ENCODE measurements at regions not wholly inside any gene's neighbourhood (a gene's known extent, or its start where the extent isn't known, plus 50 kb on each side); places are given as distances from the start of the nearest gene placed in this dataset.
"Not testable (repeated sequence)": the region's sequence is repeated elsewhere in the genome, so short reads cannot be mapped to it uniquely, and the experiment has no call there.

GRCh38 chr16:10250137-10250828, 68.1 kb upstream of the GRIN2A start:
- no peak for DNase-seq (ENCODE audit: low read depth)
- no peak overlapping the region for H3K4me3 ChIP-seq (ENCODE audit: low read depth, low read length)
- TF ChIP-seq CTCF (conservative IDR thresholded peaks at IDR 0.05; ENCODE audit: low read depth, low read length) = no peak

GRCh38 chr16:10252155-10252554, 69.9 kb upstream of the GRIN2A start:
- H3K4me3 ChIP-seq (ENCODE audit: low read depth, low read length) = no peak overlapping the region
- DNase-seq (ENCODE audit: low read depth) = no peak
- TF ChIP-seq CTCF (conservative IDR thresholded peaks at IDR 0.05; ENCODE audit: low read depth, low read length) = no peak

- no peak for TF ChIP-seq CTCF (conservative IDR thresholded peaks at IDR 0.05; ENCODE audit: low read depth, low read length)
- H3K4me3 ChIP-seq (ENCODE audit: low read depth, low read length) = no peak overlapping the region
- DNase-seq (ENCODE audit: low read depth) = no peak
Measured at GRCh38 chr16:10253409-10253808, 71.2 kb upstream of the GRIN2A start.

- no peak overlapping the region for H3K4me3 ChIP-seq (ENCODE audit: low read depth, low read length)
- TF ChIP-seq CTCF (conservative IDR thresholded peaks at IDR 0.05; ENCODE audit: low read depth, low read length) = no peak
- no peak for DNase-seq (ENCODE audit: low read depth)
Measured at GRCh38 chr16:10255728-10256127, 73.5 kb upstream of the GRIN2A start.

GRCh38 chr16:10256784-10257641, 74.8 kb upstream of the GRIN2A start:
- DNase-seq (ENCODE audit: low read depth) = no peak
- no peak overlapping the region for H3K4me3 ChIP-seq (ENCODE audit: low read depth, low read length)
- peak; percentile 58 for TF ChIP-seq CTCF (conservative IDR thresholded peaks at IDR 0.05; ENCODE audit: low read depth, low read length)

- not testable (repeated sequence) for DNase-seq (ENCODE audit: low read depth)
Measured at GRCh38 chr16:10257642-10258251, 75.5 kb upstream of the GRIN2A start.

GRCh38 chr16:10258930-10259603, 76.8 kb upstream of the GRIN2A start:
- not testable (repeated sequence) for H3K4me3 ChIP-seq (ENCODE audit: low read depth, low read length)
- DNase-seq (ENCODE audit: low read depth) = peak; percentile 62
- TF ChIP-seq CTCF (conservative IDR thresholded peaks at IDR 0.05; ENCODE audit: low read depth, low read length) = peak; percentile 14

More at GRCh38 chr16:10257642-10258251, 75.5 kb upstream of the GRIN2A start:
- not testable (repeated sequence) for H3K4me3 ChIP-seq (ENCODE audit: low read depth, low read length)
